ENCODE measurements at regions not wholly inside any gene's neighbourhood (a gene's known extent, or its start where the extent isn't known, plus 50 kb on each side); places are given as distances from the start of the nearest gene placed in this dataset.
"Not testable (repeated sequence)": the region's sequence is repeated elsewhere in the genome, so short reads cannot be mapped to it uniquely, and the experiment has no call there.

- DNase-seq = no peak
- Mint-ChIP-seq H3K36me3 (ENCODE audit: insufficient read depth, unreplicated experiment) (peaks cover 5% of the 10 kb centered on the region), H3K9me3 (ENCODE audit: low read depth, unreplicated experiment) (peaks cover 5% of the 10 kb centered on the region), H3K4me3 (ENCODE audit: low read depth, unreplicated experiment) (no peak overlapping the region), H3K4me1 (ENCODE audit: low read depth, unreplicated experiment) (no peaks in the 10 kb centered on the region), H3K27me3 (ENCODE audit: unreplicated experiment) (peaks cover 100% of the 10 kb centered on the region), H3K27ac (ENCODE audit: unreplicated experiment) (no peak overlapping the region)
- CTCF ChIA-PET = no interaction called here
- BruUV-seq (replicated peaks) = no TSS peak
- TF ChIP-seq CTCF (IDR thresholded peaks at IDR 0.05; ENCODE audit: unreplicated experiment) = no peak
- intact Hi-C loops (cut with micrococcal nuclease; ENCODE audit: unreplicated experiment) = no loop called here
Measured at GRCh38 chr5:172511952-172512351, 57.6 kb upstream of the SH3PXD2B start.

- H3K4me3 Mint-ChIP-seq (ENCODE audit: low read depth, unreplicated experiment) = no peak overlapping the region
- no peak overlapping the region for H3K27ac Mint-ChIP-seq (ENCODE audit: unreplicated experiment)
- H3K4me1 Mint-ChIP-seq (ENCODE audit: low read depth, unreplicated experiment) = peaks cover 8% of the 10 kb centered on the region
- H3K9me3 Mint-ChIP-seq (ENCODE audit: low read depth, unreplicated experiment) = peaks cover 5% of the 10 kb centered on the region
- no peak for TF ChIP-seq CTCF (IDR thresholded peaks at IDR 0.05; ENCODE audit: unreplicated experiment)
- peaks cover 100% of the 10 kb centered on the region for H3K27me3 Mint-ChIP-seq (ENCODE audit: unreplicated experiment)
- peaks cover 5% of the 10 kb centered on the region for H3K36me3 Mint-ChIP-seq (ENCODE audit: insufficient read depth, unreplicated experiment)
- no TSS peak for BruUV-seq (replicated peaks)
- CTCF ChIA-PET = no interaction called here
- no peak for DNase-seq
- intact Hi-C loops (cut with micrococcal nuclease; ENCODE audit: unreplicated experiment) = no loop called here
Measured at GRCh38 chr5:172509405-172509781, 55.1 kb upstream of the SH3PXD2B start.

- CTCF ChIA-PET = interaction anchor here (1.6 kb wide), 1 partner anchor 9 kb away, joined by 10 read pairs; no protein-coding TSS in a partner anchor
- H3K27ac Mint-ChIP-seq (ENCODE audit: unreplicated experiment) = no peak overlapping the region
- DNase-seq = no peak
- H3K4me1 Mint-ChIP-seq (ENCODE audit: low read depth, unreplicated experiment) = peaks cover 8% of the 10 kb centered on the region
- intact Hi-C loops (cut with micrococcal nuclease; ENCODE audit: unreplicated experiment) = no loop called here
- TF ChIP-seq CTCF (IDR thresholded peaks at IDR 0.05; ENCODE audit: unreplicated experiment) = no peak
- no TSS peak for BruUV-seq (replicated peaks)
- H3K36me3 Mint-ChIP-seq (ENCODE audit: insufficient read depth, unreplicated experiment) = peaks cover 5% of the 10 kb centered on the region
- no peak overlapping the region for H3K4me3 Mint-ChIP-seq (ENCODE audit: low read depth, unreplicated experiment)
- peaks cover 100% of the 10 kb centered on the region for H3K27me3 Mint-ChIP-seq (ENCODE audit: unreplicated experiment)
- peaks cover 5% of the 10 kb centered on the region for H3K9me3 Mint-ChIP-seq (ENCODE audit: low read depth, unreplicated experiment)
Measured at GRCh38 chr5:172508471-172509404, 54.4 kb upstream of the SH3PXD2B start.

GRCh38 chr5:172507485-172507884 lies 53.2 kb upstream of the SH3PXD2B start:
- intact Hi-C loops (cut with micrococcal nuclease; ENCODE audit: unreplicated experiment); DNase-seq; BruUV-seq (replicated peaks); H3K27ac Mint-ChIP-seq (ENCODE audit: unreplicated experiment); H3K9me3 Mint-ChIP-seq (ENCODE audit: low read depth, unreplicated experiment); H3K4me3 Mint-ChIP-seq (ENCODE audit: low read depth, unreplicated experiment); H3K36me3 Mint-ChIP-seq (ENCODE audit: insufficient read depth, unreplicated experiment); H3K4me1 Mint-ChIP-seq (ENCODE audit: low read depth, unreplicated experiment): not testable (repeated sequence)
- peaks cover 100% of the 10 kb centered on the region for H3K27me3 Mint-ChIP-seq (ENCODE audit: unreplicated experiment)
- CTCF ChIA-PET = interaction anchor here (1.6 kb wide), 1 partner anchor 8 kb away, joined by 10 read pairs; no protein-coding TSS in a partner anchor

GRCh38 chr5:172506921-172507320 lies 52.6 kb upstream of the SH3PXD2B start:
- CTCF ChIA-PET = no interaction called here
- Mint-ChIP-seq H3K27ac (ENCODE audit: unreplicated experiment) (no peak overlapping the region), H3K27me3 (ENCODE audit: unreplicated experiment) (peaks cover 100% of the 10 kb centered on the region)

More at GRCh38 chr5:172506921-172507320, 52.6 kb upstream of the SH3PXD2B start:
- H3K9me3 Mint-ChIP-seq (ENCODE audit: low read depth, unreplicated experiment) = peaks cover under 1% of the 10 kb centered on the region
- no peak for DNase-seq
- intact Hi-C loops (cut with micrococcal nuclease; ENCODE audit: unreplicated experiment) = no loop called here
- peaks cover 8% of the 10 kb centered on the region for H3K4me1 Mint-ChIP-seq (ENCODE audit: low read depth, unreplicated experiment)
- no peak overlapping the region for H3K4me3 Mint-ChIP-seq (ENCODE audit: low read depth, unreplicated experiment)
- H3K36me3 Mint-ChIP-seq (ENCODE audit: insufficient read depth, unreplicated experiment) = peaks cover 5% of the 10 kb centered on the region
- no peak for TF ChIP-seq CTCF (IDR thresholded peaks at IDR 0.05; ENCODE audit: unreplicated experiment)
- BruUV-seq (replicated peaks) = no TSS peak

Data from Calu3 (cell line).